ENCODE measurements at regions not wholly inside any gene's neighbourhood (a gene's known extent, or its start where the extent isn't known, plus 50 kb on each side); places are given as distances from the start of the nearest gene placed in this dataset.

DNA sequence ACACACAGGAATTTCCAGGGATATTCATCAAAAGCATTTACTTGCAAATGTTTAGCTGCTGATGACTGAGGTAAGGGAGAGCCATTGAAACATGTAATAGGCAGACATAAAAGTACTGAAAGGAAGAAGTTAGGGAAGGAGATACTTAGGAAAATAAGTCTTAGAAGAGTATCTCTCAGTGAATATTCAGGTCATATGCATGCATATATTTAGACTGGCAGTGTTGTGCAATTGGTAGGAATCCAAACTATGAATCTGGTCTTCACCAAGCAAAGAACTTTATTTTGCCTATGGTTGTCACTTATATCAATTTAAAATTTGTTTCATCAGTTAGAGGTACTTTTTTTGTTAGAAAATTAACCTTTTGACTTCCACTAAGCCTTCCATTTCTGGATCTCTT lies 1490.7 kb downstream of the SUCLG1 start:
- no peak overlapping the region for H2AFZ ChIP-seq (ENCODE audit: low read depth, low read length)
- ChIA-PET CTCF (ENCODE audit: low intra/inter-chr PET ratio) (no interaction called here), POLR2A (no interaction called here)
- no peak overlapping the region for H3K4me2 ChIP-seq (ENCODE audit: insufficient read depth, low read length)
- in situ Hi-C loops (cut with MboI): no loop called here
- H3K9me1 ChIP-seq (ENCODE audit: control insufficient read depth, insufficient read depth, low read length): no peaks in the 10 kb centered on the region
- no peaks in the 10 kb centered on the region for H3K27me3 ChIP-seq (ENCODE audit: control insufficient read depth in 2 of 2, insufficient read depth in 2 of 2, low read length in 2 of 2)
- FAIRE-seq (no peak), DNase-seq (ENCODE audit: extremely low read depth in 1 of 4, low spot score in 3 of 4) (no peak), ATAC-seq (no peak)
- H3K9me3 ChIP-seq (replicated peaks; ENCODE audit: control insufficient read depth, insufficient read depth, low read depth, low read length): no peaks in the 10 kb centered on the region
- H3K36me3 ChIP-seq (ENCODE audit: control insufficient read depth, insufficient read depth, low read length): no peaks in the 10 kb centered on the region
- H3K4me3 ChIP-seq: no peak overlapping the region
- H3K79me2 ChIP-seq (ENCODE audit: control insufficient read depth, insufficient read depth, low read length): no peaks in the 10 kb centered on the region
- no peak overlapping the region for H3K27ac ChIP-seq (ENCODE audit: extremely low read depth, low read depth, low read length)
- intact Hi-C loops (cut with micrococcal nuclease): no loop called here
- no TSS peak for BruUV-seq (replicated peaks)
- no peaks in the 10 kb centered on the region for H4K20me1 ChIP-seq (replicated peaks; ENCODE audit: control insufficient read depth, insufficient read depth, low read length)
- no peaks in the 10 kb centered on the region for H3K4me1 ChIP-seq (replicated peaks in 1 of 2; ENCODE audit: control insufficient read depth in 2 of 2, insufficient read depth in 2 of 2, low read length in 2 of 2)
- no peak overlapping the region for H3K9ac ChIP-seq (ENCODE audit: insufficient read depth in 1 of 2, low read depth in 2 of 2, low read length in 2 of 2)
- TF ChIP-seq HDAC6 (IDR thresholded peaks at IDR 0.05; ENCODE audit: low read depth, low read length): no peak
- TF ChIP-seq CREBBP (IDR thresholded peaks at IDR 0.05; ENCODE audit: low read depth, low read length): no peak
- TF ChIP-seq NFATC3 (IDR thresholded peaks at IDR 0.05): no peak
- no peak for TF ChIP-seq NCOA1 (IDR thresholded peaks at IDR 0.05; ENCODE audit: low read depth)
- no peak for TF ChIP-seq FOXO4 (CRISPR knock-in tag; IDR thresholded peaks at IDR 0.05)
- no peak for TF ChIP-seq RBM14 (IDR thresholded peaks at IDR 0.05; ENCODE audit: borderline replicate concordance, insufficient read depth, low read depth, low read length)
- TF ChIP-seq, protein P1, sequence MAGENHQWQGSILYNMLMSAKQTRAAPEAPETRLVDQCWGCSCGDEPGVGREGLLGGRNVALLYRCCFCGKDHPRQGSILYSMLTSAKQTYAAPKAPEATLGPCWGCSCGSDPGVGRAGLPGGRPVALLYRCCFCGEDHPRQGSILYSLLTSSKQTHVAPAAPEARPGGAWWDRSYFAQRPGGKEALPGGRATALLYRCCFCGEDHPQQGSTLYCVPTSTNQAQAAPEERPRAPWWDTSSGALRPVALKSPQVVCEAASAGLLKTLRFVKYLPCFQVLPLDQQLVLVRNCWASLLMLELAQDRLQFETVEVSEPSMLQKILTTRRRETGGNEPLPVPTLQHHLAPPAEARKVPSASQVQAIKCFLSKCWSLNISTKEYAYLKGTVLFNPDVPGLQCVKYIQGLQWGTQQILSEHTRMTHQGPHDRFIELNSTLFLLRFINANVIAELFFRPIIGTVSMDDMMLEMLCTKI (IDR thresholded peaks at IDR 0.05; ENCODE audit: partially characterized antibody): no peak
- TF ChIP-seq ZNF511 (CRISPR knock-in tag; IDR thresholded peaks at IDR 0.05): no peak
- TF ChIP-seq EP400 (IDR thresholded peaks at IDR 0.05): no peak
- TF ChIP-seq SNIP1 (IDR thresholded peaks at IDR 0.05; ENCODE audit: low read depth): no peak
- no peak for TF ChIP-seq YBX1 (IDR thresholded peaks at IDR 0.05)
- TF ChIP-seq TCF7L2 (IDR thresholded peaks at IDR 0.05; ENCODE audit: low read depth, low read length): no peak
- TF ChIP-seq, protein P2, sequence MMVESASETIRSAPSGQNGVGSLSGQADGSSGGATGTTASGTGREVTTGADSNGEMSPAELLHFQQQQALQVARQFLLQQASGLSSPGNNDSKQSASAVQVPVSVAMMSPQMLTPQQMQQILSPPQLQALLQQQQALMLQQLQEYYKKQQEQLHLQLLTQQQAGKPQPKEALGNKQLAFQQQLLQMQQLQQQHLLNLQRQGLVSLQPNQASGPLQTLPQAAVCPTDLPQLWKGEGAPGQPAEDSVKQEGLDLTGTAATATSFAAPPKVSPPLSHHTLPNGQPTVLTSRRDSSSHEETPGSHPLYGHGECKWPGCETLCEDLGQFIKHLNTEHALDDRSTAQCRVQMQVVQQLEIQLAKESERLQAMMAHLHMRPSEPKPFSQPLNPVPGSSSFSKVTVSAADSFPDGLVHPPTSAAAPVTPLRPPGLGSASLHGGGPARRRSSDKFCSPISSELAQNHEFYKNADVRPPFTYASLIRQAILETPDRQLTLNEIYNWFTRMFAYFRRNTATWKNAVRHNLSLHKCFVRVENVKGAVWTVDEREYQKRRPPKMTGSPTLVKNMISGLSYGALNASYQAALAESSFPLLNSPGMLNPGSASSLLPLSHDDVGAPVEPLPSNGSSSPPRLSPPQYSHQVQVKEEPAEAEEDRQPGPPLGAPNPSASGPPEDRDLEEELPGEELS (CRISPR knock-in tag; IDR thresholded peaks at IDR 0.05; ENCODE audit: borderline replicate concordance): no peak
- TF ChIP-seq ZNF224 (CRISPR knock-in tag; IDR thresholded peaks at IDR 0.05): no peak
- TF ChIP-seq MYC (IDR thresholded peaks at IDR 0.05; ENCODE audit: low read depth, low read length): no peak
- no peak for TF ChIP-seq MYC (CRISPR knock-in tag; IDR thresholded peaks at IDR 0.05; ENCODE audit: borderline replicate concordance, low read depth)
- no peak for TF ChIP-seq ZKSCAN1 (IDR thresholded peaks at IDR 0.05; ENCODE audit: low read depth, low read length)
- no peak for TF ChIP-seq ASH1L (IDR thresholded peaks at IDR 0.05; ENCODE audit: borderline replicate concordance, low read depth, partially characterized antibody)
